ENCODE measurements at regions not wholly inside any gene's neighbourhood (a gene's known extent, or its start where the extent isn't known, plus 50 kb on each side); places are given as distances from the start of the nearest gene placed in this dataset.

- H4K20me1 ChIP-seq (ENCODE audit: control insufficient read depth, insufficient read depth, low read depth, low read length), result no peaks in the 10 kb centered on the region
- H3K4me2 ChIP-seq (ENCODE audit: low read length), result no peak overlapping the region
- TF ChIP-seq CTCF (IDR thresholded peaks at IDR 0.05; ENCODE audit: low read depth, low read length, poor library complexity, severe bottlenecking) (no peak), EZH2phosphoT487 (IDR thresholded peaks at IDR 0.05; ENCODE audit: borderline replicate concordance, low read length) (no peak)
- no peaks in the 10 kb centered on the region for H3K79me2 ChIP-seq (ENCODE audit: control insufficient read depth, low read length)
- H3K27ac ChIP-seq (ENCODE audit: low read depth, low read length), result no peak overlapping the region
- H3K9me2 ChIP-seq (replicated peaks; ENCODE audit: control insufficient read depth, low read length), result no peaks in the 10 kb centered on the region
- H3K27me3 ChIP-seq (ENCODE audit: control insufficient read depth, low read length), result peaks cover 5% of the 10 kb centered on the region; the same call in 1 of the 2 replicates
- H3K36me3 ChIP-seq (ENCODE audit: control insufficient read depth, low read length), result no peaks in the 10 kb centered on the region
- no peaks in the 10 kb centered on the region for H3F3A ChIP-seq (ENCODE audit: control insufficient read depth, insufficient read depth)
- no peak overlapping the region for H3K4me3 ChIP-seq (ENCODE audit: low read length)
- H3K4me1 ChIP-seq (ENCODE audit: control insufficient read depth, low read length), result no peaks in the 10 kb centered on the region
- no peaks in the 10 kb centered on the region for H3K9me3 ChIP-seq (ENCODE audit: control insufficient read depth, insufficient read depth, low read length)
These were observed 74.0 kb downstream of the GATA3 start for GRCh38 chr10:8128511-8128910.

GRCh38 chr10:8129438-8129837 lies 75.0 kb downstream of the GATA3 start:
- TF ChIP-seq EZH2phosphoT487 (IDR thresholded peaks at IDR 0.05; ENCODE audit: borderline replicate concordance, low read length), result no peak
- TF ChIP-seq CTCF (IDR thresholded peaks at IDR 0.05; ENCODE audit: low read depth, low read length, poor library complexity, severe bottlenecking), result no peak

GRCh38 chr10:8130973-8131911 lies 76.8 kb downstream of the GATA3 start:
- no peaks in the 10 kb centered on the region for H3K9me2 ChIP-seq (replicated peaks; ENCODE audit: control insufficient read depth, low read length)
- H3F3A ChIP-seq (ENCODE audit: control insufficient read depth, insufficient read depth), result no peaks in the 10 kb centered on the region
- no peaks in the 10 kb centered on the region for H3K79me2 ChIP-seq (ENCODE audit: control insufficient read depth, low read length)
- H3K4me3 ChIP-seq (ENCODE audit: low read length), result no peak overlapping the region
- TF ChIP-seq EZH2phosphoT487 (IDR thresholded peaks at IDR 0.05; ENCODE audit: borderline replicate concordance, low read length) (no peak), CTCF (IDR thresholded peaks at IDR 0.05; ENCODE audit: low read depth, low read length, poor library complexity, severe bottlenecking) (no peak)
- no peaks in the 10 kb centered on the region for H3K4me1 ChIP-seq (ENCODE audit: control insufficient read depth, low read length)
- H3K4me2 ChIP-seq (ENCODE audit: low read length), result no peak overlapping the region
- H3K36me3 ChIP-seq (ENCODE audit: control insufficient read depth, low read length), result no peaks in the 10 kb centered on the region
- H3K9me3 ChIP-seq (ENCODE audit: control insufficient read depth, insufficient read depth, low read length), result no peaks in the 10 kb centered on the region
- H3K27ac ChIP-seq (ENCODE audit: low read depth, low read length), result no peak overlapping the region
- H4K20me1 ChIP-seq (ENCODE audit: control insufficient read depth, insufficient read depth, low read depth, low read length), result no peaks in the 10 kb centered on the region
- H3K27me3 ChIP-seq (ENCODE audit: control insufficient read depth, low read length), result peaks cover 5% of the 10 kb centered on the region; the same call in 1 of the 2 replicates

More at GRCh38 chr10:8129438-8129837, 75.0 kb downstream of the GATA3 start:
- Histone ChIP-seq H3K27ac (ENCODE audit: low read depth, low read length) (no peak overlapping the region), H3K9me3 (ENCODE audit: control insufficient read depth, insufficient read depth, low read length) (no peaks in the 10 kb centered on the region), H3K4me2 (ENCODE audit: low read length) (no peak overlapping the region), H3F3A (ENCODE audit: control insufficient read depth, insufficient read depth) (no peaks in the 10 kb centered on the region), H4K20me1 (ENCODE audit: control insufficient read depth, insufficient read depth, low read depth, low read length) (no peaks in the 10 kb centered on the region), H3K36me3 (ENCODE audit: control insufficient read depth, low read length) (no peaks in the 10 kb centered on the region), H3K27me3 (ENCODE audit: control insufficient read depth, low read length) (peaks cover 5% of the 10 kb centered on the region; the same call in 1 of the 2 replicates), H3K9me2 (replicated peaks; ENCODE audit: control insufficient read depth, low read length) (no peaks in the 10 kb centered on the region), H3K79me2 (ENCODE audit: control insufficient read depth, low read length) (no peaks in the 10 kb centered on the region), H3K4me1 (ENCODE audit: control insufficient read depth, low read length) (no peaks in the 10 kb centered on the region), H3K4me3 (ENCODE audit: low read length) (no peak overlapping the region)

Data from DOHH2 (cell line).